ENCODE measurements at regions not wholly inside any gene's neighbourhood (a gene's known extent, or its start where the extent isn't known, plus 50 kb on each side); places are given as distances from the start of the nearest gene placed in this dataset.

GRCh38 chr6:167748458-167749379, 78.0 kb upstream of the AFDN start (continued):
- no peak for TF ChIP-seq BCL6 (CRISPR knock-in tag; IDR thresholded peaks at IDR 0.05)
- TF ChIP-seq GATAD2A (CRISPR knock-in tag; IDR thresholded peaks at IDR 0.05): peak; percentile 66
- TF ChIP-seq ATF4 (CRISPR knock-in tag; IDR thresholded peaks at IDR 0.05): no peak
- TF ChIP-seq PAF1 (CRISPR knock-in tag; IDR thresholded peaks at IDR 0.05): no peak
- TF ChIP-seq TERF1 (CRISPR knock-in tag; IDR thresholded peaks at IDR 0.05): no peak
- no peak for TF ChIP-seq ZNF33A (CRISPR knock-in tag; IDR thresholded peaks at IDR 0.05; ENCODE audit: borderline replicate concordance)
- TF ChIP-seq ERF (CRISPR knock-in tag; IDR thresholded peaks at IDR 0.05): peak; percentile 49; the same call in 1 of the 2 replicates
- no peak for TF ChIP-seq BATF2 (CRISPR knock-in tag; IDR thresholded peaks at IDR 0.05)
- TF ChIP-seq ZNF274 (CRISPR knock-in tag; IDR thresholded peaks at IDR 0.05): no peak
- TF ChIP-seq POLR2AphosphoS2 (IDR thresholded peaks at IDR 0.05; ENCODE audit: low read depth, low read length): no peak
- TF ChIP-seq IRX3 (CRISPR knock-in tag; IDR thresholded peaks at IDR 0.05; ENCODE audit: borderline replicate concordance, low read depth): no peak
- TF ChIP-seq SMYD3 (CRISPR knock-in tag; IDR thresholded peaks at IDR 0.05): no peak
- no peak for TF ChIP-seq AKAP8 (CRISPR knock-in tag; IDR thresholded peaks at IDR 0.05)
- TF ChIP-seq RCOR2 (CRISPR knock-in tag; IDR thresholded peaks at IDR 0.05): 0 out of 2 replicates have a peak, but pooled peaks have one; percentile 49
- TF ChIP-seq GZF1 (CRISPR knock-in tag; IDR thresholded peaks at IDR 0.05): no peak
- TF ChIP-seq SYNCRIP (IDR thresholded peaks at IDR 0.05; ENCODE audit: insufficient read depth, low read depth, low read length): no peak
- TF ChIP-seq ATF6 (CRISPR knock-in tag; conservative IDR thresholded peaks at IDR 0.05): 0 out of 2 replicates have a peak, but pooled peaks have one; percentile 49
- TF ChIP-seq CBX2 (IDR thresholded peaks at IDR 0.05; ENCODE audit: low read depth, low read length): no peak
- no peak for TF ChIP-seq CBX2 (CRISPR knock-in tag; IDR thresholded peaks at IDR 0.05; ENCODE audit: low read depth)
- TF ChIP-seq ZNF430 (CRISPR knock-in tag; IDR thresholded peaks at IDR 0.05): no peak
- TF ChIP-seq CREB1 (IDR thresholded peaks at IDR 0.05): no peak
- no peak for TF ChIP-seq CREB1 (CRISPR knock-in tag; IDR thresholded peaks at IDR 0.05)
